ENCODE measurements at regions not wholly inside any gene's neighbourhood (a gene's known extent, or its start where the extent isn't known, plus 50 kb on each side); places are given as distances from the start of the nearest gene placed in this dataset.

- Histone ChIP-seq H3K36me3 (ENCODE audit: control insufficient read depth, insufficient read depth, low read length) (no peaks in the 10 kb centered on the region), H3K27ac (ENCODE audit: insufficient read depth, low read length) (no peak overlapping the region), H3K79me2 (ENCODE audit: control insufficient read depth, insufficient read depth, low read length) (no peaks in the 10 kb centered on the region), H3K9ac (ENCODE audit: insufficient read depth, low read length) (no peak overlapping the region), H2AFZ (ENCODE audit: low read length) (no peak overlapping the region), H3K4me1 (ENCODE audit: control insufficient read depth, extremely low read depth, insufficient read depth, low read length) (no peaks in the 10 kb centered on the region), H3K4me2 (ENCODE audit: extremely low read depth, insufficient read depth, low read length) (no peak overlapping the region), H3K9me3 (ENCODE audit: control insufficient read depth, insufficient read depth, low read depth, low read length) (no peaks in the 10 kb centered on the region), H3K27me3 (ENCODE audit: control insufficient read depth, insufficient read depth, low read length) (no peaks in the 10 kb centered on the region), H3K4me3 (replicated peaks in 1 of 4; ENCODE audit: control extremely low read depth in 1 of 4, insufficient read depth in 1 of 4, low read depth in 3 of 4, low read length in 4 of 4) (no peak overlapping the region), H4K20me1 (ENCODE audit: control insufficient read depth, extremely low read depth, insufficient read depth, low read length) (no peaks in the 10 kb centered on the region)
- TF ChIP-seq, protein P1, sequence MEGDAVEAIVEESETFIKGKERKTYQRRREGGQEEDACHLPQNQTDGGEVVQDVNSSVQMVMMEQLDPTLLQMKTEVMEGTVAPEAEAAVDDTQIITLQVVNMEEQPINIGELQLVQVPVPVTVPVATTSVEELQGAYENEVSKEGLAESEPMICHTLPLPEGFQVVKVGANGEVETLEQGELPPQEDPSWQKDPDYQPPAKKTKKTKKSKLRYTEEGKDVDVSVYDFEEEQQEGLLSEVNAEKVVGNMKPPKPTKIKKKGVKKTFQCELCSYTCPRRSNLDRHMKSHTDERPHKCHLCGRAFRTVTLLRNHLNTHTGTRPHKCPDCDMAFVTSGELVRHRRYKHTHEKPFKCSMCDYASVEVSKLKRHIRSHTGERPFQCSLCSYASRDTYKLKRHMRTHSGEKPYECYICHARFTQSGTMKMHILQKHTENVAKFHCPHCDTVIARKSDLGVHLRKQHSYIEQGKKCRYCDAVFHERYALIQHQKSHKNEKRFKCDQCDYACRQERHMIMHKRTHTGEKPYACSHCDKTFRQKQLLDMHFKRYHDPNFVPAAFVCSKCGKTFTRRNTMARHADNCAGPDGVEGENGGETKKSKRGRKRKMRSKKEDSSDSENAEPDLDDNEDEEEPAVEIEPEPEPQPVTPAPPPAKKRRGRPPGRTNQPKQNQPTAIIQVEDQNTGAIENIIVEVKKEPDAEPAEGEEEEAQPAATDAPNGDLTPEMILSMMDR (conservative IDR thresholded peaks at IDR 0.05 in 1 of 2, IDR thresholded peaks at IDR 0.05 in 1 of 2; ENCODE audit: low read depth in 1 of 2, low read length in 2 of 2): no peak
- TF ChIP-seq EZH2 (IDR thresholded peaks at IDR 0.05; ENCODE audit: low read length, missing control alignments): no peak
- no peak for DNase-seq (ENCODE audit: low read depth in 2 of 2)
These were observed 124.7 kb upstream of the GNAO1 start for GRCh38 chr16:56066617-56067016.

- Histone ChIP-seq H3K9me3 (ENCODE audit: control insufficient read depth, insufficient read depth, low read depth, low read length) (no peaks in the 10 kb centered on the region), H3K4me2 (ENCODE audit: extremely low read depth, insufficient read depth, low read length) (no peak overlapping the region), H3K79me2 (ENCODE audit: control insufficient read depth, insufficient read depth, low read length) (no peaks in the 10 kb centered on the region), H3K27me3 (ENCODE audit: control insufficient read depth, insufficient read depth, low read length) (no peaks in the 10 kb centered on the region), H3K4me3 (replicated peaks in 1 of 4; ENCODE audit: control extremely low read depth in 1 of 4, insufficient read depth in 1 of 4, low read depth in 3 of 4, low read length in 4 of 4) (no peak overlapping the region), H3K36me3 (ENCODE audit: control insufficient read depth, insufficient read depth, low read length) (no peaks in the 10 kb centered on the region), H3K9ac (ENCODE audit: insufficient read depth, low read length) (no peak overlapping the region), H3K4me1 (ENCODE audit: control insufficient read depth, extremely low read depth, insufficient read depth, low read length) (no peaks in the 10 kb centered on the region), H4K20me1 (ENCODE audit: control insufficient read depth, extremely low read depth, insufficient read depth, low read length) (no peaks in the 10 kb centered on the region), H3K27ac (ENCODE audit: insufficient read depth, low read length) (no peak overlapping the region), H2AFZ (ENCODE audit: low read length) (no peak overlapping the region)
- no peak for DNase-seq (ENCODE audit: low read depth in 2 of 2)
- TF ChIP-seq, protein P1 (conservative IDR thresholded peaks at IDR 0.05 in 1 of 2, IDR thresholded peaks at IDR 0.05 in 1 of 2; ENCODE audit: low read depth in 1 of 2, low read length in 2 of 2): no peak
- TF ChIP-seq EZH2 (IDR thresholded peaks at IDR 0.05; ENCODE audit: low read length, missing control alignments): no peak
These were observed 128.2 kb upstream of the GNAO1 start for GRCh38 chr16:56063111-56063510.

- H3K36me3 ChIP-seq (ENCODE audit: control insufficient read depth, insufficient read depth, low read length): no peaks in the 10 kb centered on the region
- H3K79me2 ChIP-seq (ENCODE audit: control insufficient read depth, insufficient read depth, low read length): no peaks in the 10 kb centered on the region
- no peaks in the 10 kb centered on the region for H3K9me3 ChIP-seq (ENCODE audit: control insufficient read depth, insufficient read depth, low read depth, low read length)
- H3K4me3 ChIP-seq (replicated peaks in 1 of 4; ENCODE audit: control extremely low read depth in 1 of 4, insufficient read depth in 1 of 4, low read depth in 3 of 4, low read length in 4 of 4): no peak overlapping the region
- no peak overlapping the region for H3K27ac ChIP-seq (ENCODE audit: insufficient read depth, low read length)
- H3K4me1 ChIP-seq (ENCODE audit: control insufficient read depth, extremely low read depth, insufficient read depth, low read length): no peaks in the 10 kb centered on the region
- no peak for DNase-seq (ENCODE audit: low read depth in 2 of 2)
- no peak for TF ChIP-seq EZH2 (IDR thresholded peaks at IDR 0.05; ENCODE audit: low read length, missing control alignments)
- TF ChIP-seq, protein P1 (conservative IDR thresholded peaks at IDR 0.05 in 1 of 2, IDR thresholded peaks at IDR 0.05 in 1 of 2; ENCODE audit: low read depth in 1 of 2, low read length in 2 of 2): no peak
- H4K20me1 ChIP-seq (ENCODE audit: control insufficient read depth, extremely low read depth, insufficient read depth, low read length): no peaks in the 10 kb centered on the region
- H3K4me2 ChIP-seq (ENCODE audit: extremely low read depth, insufficient read depth, low read length): no peak overlapping the region
- no peak overlapping the region for H3K9ac ChIP-seq (ENCODE audit: insufficient read depth, low read length)
- no peak overlapping the region for H2AFZ ChIP-seq (ENCODE audit: low read length)
- no peaks in the 10 kb centered on the region for H3K27me3 ChIP-seq (ENCODE audit: control insufficient read depth, insufficient read depth, low read length)
These were observed 134.1 kb upstream of the GNAO1 start for GRCh38 chr16:56057151-56057550.
